ENCODE measurements at regions not wholly inside any gene's neighbourhood (a gene's known extent, or its start where the extent isn't known, plus 50 kb on each side); places are given as distances from the start of the nearest gene placed in this dataset.
A peak's percentile ranks its signal among the peaks of the same experiment; 100 is the strongest.

DNA sequence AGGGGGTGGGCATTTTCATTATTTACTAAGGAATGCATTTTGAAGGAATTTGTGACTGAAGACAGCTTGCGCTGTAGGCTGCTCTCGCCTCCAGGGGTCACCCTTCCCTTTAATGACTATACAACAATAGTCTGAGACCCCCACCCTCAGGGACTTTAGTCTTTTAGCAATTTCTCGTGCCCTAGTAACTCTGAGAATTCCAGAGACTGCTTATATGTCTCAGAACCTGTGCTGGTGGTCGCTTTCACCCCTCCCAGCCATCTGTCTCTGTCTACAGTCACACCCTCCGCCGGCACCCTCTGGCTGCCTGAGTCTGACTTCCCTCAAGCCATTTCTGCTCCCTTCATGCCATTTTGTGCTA lies 671.4 kb downstream of the NR2F1-AS1 start:
- no peak overlapping the region for H3K4me3 ChIP-seq (ENCODE audit: low read depth, low read length)
- TF ChIP-seq, protein P1, sequence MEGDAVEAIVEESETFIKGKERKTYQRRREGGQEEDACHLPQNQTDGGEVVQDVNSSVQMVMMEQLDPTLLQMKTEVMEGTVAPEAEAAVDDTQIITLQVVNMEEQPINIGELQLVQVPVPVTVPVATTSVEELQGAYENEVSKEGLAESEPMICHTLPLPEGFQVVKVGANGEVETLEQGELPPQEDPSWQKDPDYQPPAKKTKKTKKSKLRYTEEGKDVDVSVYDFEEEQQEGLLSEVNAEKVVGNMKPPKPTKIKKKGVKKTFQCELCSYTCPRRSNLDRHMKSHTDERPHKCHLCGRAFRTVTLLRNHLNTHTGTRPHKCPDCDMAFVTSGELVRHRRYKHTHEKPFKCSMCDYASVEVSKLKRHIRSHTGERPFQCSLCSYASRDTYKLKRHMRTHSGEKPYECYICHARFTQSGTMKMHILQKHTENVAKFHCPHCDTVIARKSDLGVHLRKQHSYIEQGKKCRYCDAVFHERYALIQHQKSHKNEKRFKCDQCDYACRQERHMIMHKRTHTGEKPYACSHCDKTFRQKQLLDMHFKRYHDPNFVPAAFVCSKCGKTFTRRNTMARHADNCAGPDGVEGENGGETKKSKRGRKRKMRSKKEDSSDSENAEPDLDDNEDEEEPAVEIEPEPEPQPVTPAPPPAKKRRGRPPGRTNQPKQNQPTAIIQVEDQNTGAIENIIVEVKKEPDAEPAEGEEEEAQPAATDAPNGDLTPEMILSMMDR (IDR thresholded peaks at IDR 0.05; ENCODE audit: low read depth, low read length), result peak; percentile 42; the same call in 1 of the 2 replicates

DNA sequence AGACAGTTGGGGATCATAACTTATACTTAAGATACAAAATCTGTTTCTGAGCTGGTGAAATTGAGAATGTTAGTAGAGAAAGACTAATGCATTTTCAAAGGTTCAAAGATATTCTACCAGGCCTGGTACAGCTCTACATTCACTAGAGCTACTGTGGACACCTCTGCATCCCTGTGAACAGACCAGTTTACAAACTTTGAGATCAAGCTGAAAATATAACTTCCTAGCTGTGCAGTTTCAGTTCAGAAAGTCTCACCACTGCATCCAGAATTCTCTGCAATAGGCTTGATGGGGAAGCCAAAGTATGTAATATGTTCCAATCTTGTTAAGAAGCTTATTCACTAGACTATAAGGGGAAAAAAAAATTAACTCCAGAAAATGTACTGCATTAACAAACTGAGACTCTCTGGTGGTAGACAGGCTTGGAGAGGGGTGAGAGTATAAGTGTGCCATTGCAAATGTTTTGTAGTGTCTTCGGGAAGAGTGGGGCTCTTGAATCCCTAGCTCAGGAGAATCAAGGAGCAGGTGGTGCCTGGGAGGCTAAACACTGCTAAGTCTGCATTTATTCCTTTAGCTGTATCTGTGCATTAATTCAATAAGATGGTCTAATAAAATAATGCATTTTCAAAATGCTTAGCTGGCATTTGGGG lies 671.9 kb downstream of the NR2F1-AS1 start:
- H3K4me3 ChIP-seq (ENCODE audit: low read depth, low read length), result no peak overlapping the region

DNA sequence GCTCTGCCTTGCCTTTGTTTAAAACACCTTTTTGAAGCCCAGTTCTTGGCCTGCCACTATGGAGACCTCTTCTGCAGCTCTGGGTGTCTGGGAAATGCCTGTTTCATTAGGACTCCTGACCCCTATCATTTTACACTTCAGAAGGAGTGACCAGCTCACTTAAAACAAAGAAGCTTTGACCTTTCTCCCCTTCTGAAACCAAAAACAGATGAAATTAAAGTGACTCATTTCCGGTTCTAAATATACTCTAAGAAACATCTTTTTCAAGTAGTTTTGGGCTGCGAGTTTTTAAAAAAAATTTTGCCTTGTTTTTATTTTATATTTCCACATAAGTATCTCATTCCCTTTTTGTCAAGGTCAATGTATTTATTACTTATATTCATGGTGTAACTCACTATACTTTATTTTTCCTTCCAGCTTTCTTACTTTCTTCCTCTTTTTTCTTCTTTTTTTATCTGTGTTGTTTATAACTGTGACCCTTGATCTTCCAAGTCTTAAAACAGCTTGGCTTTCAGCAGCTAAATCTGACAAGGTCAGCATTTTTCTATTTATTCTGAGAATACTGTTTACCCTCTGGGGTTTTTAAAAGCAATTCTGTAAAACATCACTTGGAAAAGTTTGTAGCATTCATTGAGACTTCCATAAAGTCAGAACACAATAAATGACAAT lies 672.9 kb downstream of the NR2F1-AS1 start:
- TF ChIP-seq, protein P1 (IDR thresholded peaks at IDR 0.05; ENCODE audit: low read depth, low read length), result no peak
- H3K4me3 ChIP-seq (ENCODE audit: low read depth, low read length), result no peak overlapping the region

More for the DNA sequence above, 671.9 kb downstream of the NR2F1-AS1 start:
- TF ChIP-seq, protein P1 (IDR thresholded peaks at IDR 0.05; ENCODE audit: low read depth, low read length), result no peak

DNA sequence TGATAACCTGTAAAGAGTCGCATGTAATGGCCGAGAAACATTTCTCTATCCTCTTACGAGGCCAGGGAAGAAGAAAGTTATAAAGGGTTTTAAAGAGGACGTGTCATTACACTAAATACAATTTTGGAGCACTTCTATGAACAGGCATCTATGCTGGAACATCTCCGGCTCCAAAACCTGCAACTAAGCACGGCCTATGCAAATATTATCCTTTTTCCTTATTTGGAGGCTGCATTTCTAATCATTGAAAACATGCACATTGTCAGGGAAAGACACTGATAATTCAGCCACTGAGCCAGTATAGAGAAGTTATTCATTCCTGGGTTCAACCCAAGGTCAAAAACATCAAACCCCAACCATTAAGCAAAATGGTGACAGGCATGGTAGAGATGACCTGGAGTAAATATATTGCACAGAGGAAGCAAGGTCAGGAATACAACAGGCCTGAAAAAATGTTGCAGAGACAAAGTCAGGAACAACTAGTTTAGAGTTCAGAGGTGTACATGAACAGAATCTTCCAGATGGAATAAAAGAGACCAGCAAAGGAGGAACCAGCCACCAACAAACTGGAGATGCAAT lies 674.1 kb downstream of the NR2F1-AS1 start:
- H3K4me3 ChIP-seq (ENCODE audit: low read depth, low read length), result no peak overlapping the region
- TF ChIP-seq, protein P1 (IDR thresholded peaks at IDR 0.05; ENCODE audit: low read depth, low read length), result no peak

DNA sequence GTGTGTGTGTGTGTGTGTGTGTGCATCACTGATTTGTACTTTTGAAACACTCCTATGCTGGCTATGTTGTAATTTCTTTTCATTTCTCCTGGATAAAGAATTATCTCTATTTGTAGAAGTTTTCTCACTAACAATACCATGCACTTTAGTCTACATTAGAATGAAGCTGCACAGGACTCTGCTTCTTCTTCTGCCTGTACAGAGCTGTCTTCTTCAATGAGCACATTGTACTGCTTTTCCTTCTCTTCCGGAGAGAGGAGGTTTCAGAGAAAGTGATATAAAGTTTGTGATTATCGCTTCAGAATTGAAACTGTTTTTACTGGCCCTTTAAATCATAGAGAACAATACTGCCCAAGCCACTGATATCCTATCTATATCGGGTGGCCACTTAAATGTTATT lies 677.0 kb downstream of the NR2F1-AS1 start:
- H3K4me3 ChIP-seq (ENCODE audit: low read depth, low read length), result no peak overlapping the region
- TF ChIP-seq, protein P1 (IDR thresholded peaks at IDR 0.05; ENCODE audit: low read depth, low read length), result no peak

DNA sequence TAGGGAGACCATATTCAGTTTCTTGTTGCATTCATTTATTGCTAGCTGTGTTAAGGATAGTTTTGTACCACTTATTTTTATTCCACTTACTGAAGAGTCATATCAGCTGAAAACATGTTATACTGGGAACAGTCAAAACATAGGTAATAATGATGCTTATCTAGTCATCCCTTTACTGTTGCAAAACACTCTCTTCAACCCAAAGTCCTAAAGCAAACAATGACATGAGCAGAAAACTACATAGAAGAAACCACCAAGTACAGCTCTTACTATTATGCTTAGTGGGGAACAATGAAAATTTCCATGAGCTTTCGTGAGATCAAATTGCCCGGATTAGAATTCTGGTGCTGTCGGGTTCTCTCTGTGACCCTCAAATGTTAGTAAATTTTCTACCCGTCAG lies 681.4 kb downstream of the NR2F1-AS1 start:
- no peak overlapping the region for H3K4me3 ChIP-seq (ENCODE audit: low read depth, low read length)
- TF ChIP-seq, protein P1 (IDR thresholded peaks at IDR 0.05; ENCODE audit: low read depth, low read length), result no peak

DNA sequence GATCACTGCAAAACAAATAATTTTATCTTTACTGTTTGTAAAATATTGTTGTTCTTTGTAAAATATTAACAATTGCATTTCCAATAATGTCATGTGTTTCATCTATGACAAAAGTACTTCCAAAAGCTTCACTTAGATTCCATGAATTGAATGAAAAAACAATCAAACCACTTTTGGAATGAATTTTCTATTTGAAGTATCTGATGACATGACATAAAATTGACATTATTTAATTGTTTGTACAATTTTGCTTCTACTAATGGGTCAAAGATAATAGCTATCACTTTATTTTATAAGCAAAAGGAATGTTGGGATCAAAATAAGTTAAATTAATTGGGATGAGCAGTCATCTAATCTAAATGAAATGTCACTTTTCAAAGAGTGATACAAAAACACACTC lies 684.3 kb downstream of the NR2F1-AS1 start:
- TF ChIP-seq, protein P1 (IDR thresholded peaks at IDR 0.05; ENCODE audit: low read depth, low read length), result no peak
- no peak overlapping the region for H3K4me3 ChIP-seq (ENCODE audit: low read depth, low read length)

Measured in WI38 (cell line).